PC-3 (cell line): ENCODE measurements at regions not wholly inside any gene's neighbourhood (a gene's known extent, or its start where the extent isn't known, plus 50 kb on each side); places are given as distances from the start of the nearest gene placed in this dataset.

Experiments used
- EZH2 ChIP-seq: fragments of 300-600 bp; sonication (generic); IDR thresholded peaks from one replicate; pipeline ENCODE4 v1.6.1; 2017; ENCODE audit warnings: antibody characterized with exemption, mild to moderate bottlenecking, low read length; ENCODE audit not compliant: unreplicated experiment
- TF ChIP-seq, protein P1 (sequence below): fragments of 300-600 bp; sonication (generic); conservative IDR thresholded peaks from 2 replicates; pipeline ENCODE4 v1.5.1; 2017; ENCODE audit warnings: antibody characterized with exemption, low read depth, mild to moderate bottlenecking, low read length

DNA sequence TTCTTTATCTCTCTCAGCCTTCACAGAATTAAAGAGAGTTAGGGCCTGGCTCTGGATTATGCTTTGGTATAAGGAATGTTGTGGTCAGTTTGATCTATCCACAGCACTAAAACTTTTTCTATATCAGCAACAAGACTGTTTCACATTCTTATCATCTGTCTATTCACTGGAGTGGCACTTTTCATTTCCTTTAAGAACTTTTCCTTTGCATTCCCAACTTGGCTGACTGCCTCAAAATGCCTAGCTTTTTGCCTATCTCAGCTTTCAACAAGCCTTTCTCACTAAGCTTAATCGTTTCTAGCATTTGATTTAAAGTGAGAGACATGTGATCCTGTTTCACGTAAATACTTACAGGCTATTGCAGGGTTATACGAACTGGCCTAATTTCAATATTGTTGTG, 471.8 kb downstream of the GBE1 start:
- TF ChIP-seq, protein P1, sequence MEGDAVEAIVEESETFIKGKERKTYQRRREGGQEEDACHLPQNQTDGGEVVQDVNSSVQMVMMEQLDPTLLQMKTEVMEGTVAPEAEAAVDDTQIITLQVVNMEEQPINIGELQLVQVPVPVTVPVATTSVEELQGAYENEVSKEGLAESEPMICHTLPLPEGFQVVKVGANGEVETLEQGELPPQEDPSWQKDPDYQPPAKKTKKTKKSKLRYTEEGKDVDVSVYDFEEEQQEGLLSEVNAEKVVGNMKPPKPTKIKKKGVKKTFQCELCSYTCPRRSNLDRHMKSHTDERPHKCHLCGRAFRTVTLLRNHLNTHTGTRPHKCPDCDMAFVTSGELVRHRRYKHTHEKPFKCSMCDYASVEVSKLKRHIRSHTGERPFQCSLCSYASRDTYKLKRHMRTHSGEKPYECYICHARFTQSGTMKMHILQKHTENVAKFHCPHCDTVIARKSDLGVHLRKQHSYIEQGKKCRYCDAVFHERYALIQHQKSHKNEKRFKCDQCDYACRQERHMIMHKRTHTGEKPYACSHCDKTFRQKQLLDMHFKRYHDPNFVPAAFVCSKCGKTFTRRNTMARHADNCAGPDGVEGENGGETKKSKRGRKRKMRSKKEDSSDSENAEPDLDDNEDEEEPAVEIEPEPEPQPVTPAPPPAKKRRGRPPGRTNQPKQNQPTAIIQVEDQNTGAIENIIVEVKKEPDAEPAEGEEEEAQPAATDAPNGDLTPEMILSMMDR, result no peak
- TF ChIP-seq EZH2, result no peak
